B cell (primary cell): ENCODE measurements at regions not wholly inside any gene's neighbourhood (a gene's known extent, or its start where the extent isn't known, plus 50 kb on each side); places are given as distances from the start of the nearest gene placed in this dataset.

Experiments used
- CTCF ChIP-seq: fragments of 200-600 bp; IDR thresholded peaks from one replicate; pipeline ENCODE4 v1.8.0; 2022; ENCODE audit warnings: antibody characterized with exemption, mild to moderate bottlenecking
- EZH2 ChIP-seq: IDR thresholded peaks from 2 replicates; pipeline ENCODE4 v1.6.1; 2012; ENCODE audit warnings: borderline replicate concordance, low read depth, mild to moderate bottlenecking, moderate library complexity, low read length; ENCODE audit not compliant: insufficient read depth, poor library complexity, severe bottlenecking

- no peak for TF ChIP-seq EZH2
- TF ChIP-seq CTCF = no peak
Measured at GRCh38 chr12:107459641-107460040, 226.0 kb upstream of the PWP1 start.
